K562 (cell line): ENCODE measurements at regions not wholly inside any gene's neighbourhood (a gene's known extent, or its start where the extent isn't known, plus 50 kb on each side); places are given as distances from the start of the nearest gene placed in this dataset.

Experiments
- ATAC-seq: fragments of 200-7000 bp; cut with Tn5 transposase; 3 replicates; pipeline ENCODE4 v1.9.1; 2020; ENCODE audit warnings: moderate library complexity
- BruUV-seq: library from RNA; stranded (reverse); fragments of 400-500 nt; replicated peaks from 2 replicates; lab custom pipeline; 2021; lab: Mats Ljungman, UMichigan
- CTCF ChIA-PET: fragments of 300-600 bp; formaldehyde crosslinking; extraction: SDS; loops from one replicate; lab custom pipeline; 2021; ENCODE audit warnings: low intra/inter-chr PET ratio; lab: Yijun Ruan, JAX
- POLR2A ChIA-PET: fragments of 300-600, 350-650 bp; sonication (Branson Sonifier 250); formaldehyde crosslinking; extraction: SDS; loops from one replicate; lab custom pipeline; 2021; ENCODE audit warnings: antibody characterized with exemption, inconsistent platforms; lab: Yijun Ruan, JAX
- DNase-seq, 4 experiments: peaks; one replicate each; pipeline versions ENCODE4 v3.0.0 to v3.0.0-alpha.2; 2011 to 2018; ENCODE audit warnings: low spot score in 3 of 4, mixed read lengths in 3 of 4; ENCODE audit errors: extremely low read depth in 1 of 4
- FAIRE-seq: peaks from 2 replicates; lab custom pipeline; 2011; peaks lifted over from hg19 to GRCh38; lab: Jason Lieb, UNC
- H2AFZ ChIP-seq: 2 replicates; pipeline ENCODE4 v1.6.0; 2011; ENCODE audit warnings: low read depth, low read length, control low read depth, inconsistent platforms
- H3K27ac ChIP-seq: fragments of 200-600 bp; 3 replicates; pipeline ENCODE4 v1.8.0; 2011; ENCODE audit warnings: low read depth, mild to moderate bottlenecking, control low read depth, inconsistent platforms, low read length, moderate library complexity, mixed read lengths; ENCODE audit errors: extremely low read depth
- H3K27me3 ChIP-seq, 2 experiments: fragments of 300-600 bp in 1 of 2; 2 replicates in 1 of 2; 3 replicates in 1 of 2; pipeline versions ENCODE4 v1.6.0 to v1.8.0; 2011; ENCODE audit warnings: inconsistent platforms in 2 of 2, low read length in 2 of 2, mild to moderate bottlenecking in 1 of 2, mixed read lengths in 1 of 2, moderate library complexity in 1 of 2; ENCODE audit not compliant: control insufficient read depth in 2 of 2, insufficient read depth in 2 of 2
- H3K36me3 ChIP-seq: fragments of 300-600 bp; 3 replicates; pipeline ENCODE4 v1.8.0; 2011; ENCODE audit warnings: mild to moderate bottlenecking, low read length, inconsistent platforms; ENCODE audit not compliant: control insufficient read depth, insufficient read depth
- H3K4me1 ChIP-seq, 2 experiments: fragments of 200-600 bp in 1 of 2; replicated peaks in 1 of 2; 2 replicates in 1 of 2; 3 replicates in 1 of 2; pipeline versions ENCODE4 v1.5.1 to v1.8.0; 2011; ENCODE audit warnings: inconsistent platforms in 2 of 2, low read length in 2 of 2, mild to moderate bottlenecking in 1 of 2, mixed read lengths in 1 of 2, moderate library complexity in 1 of 2; ENCODE audit not compliant: control insufficient read depth in 2 of 2, insufficient read depth in 2 of 2
- H3K4me2 ChIP-seq: 2 replicates; pipeline ENCODE4 v1.6.1; 2011; ENCODE audit warnings: low read length, control low read depth, inconsistent platforms, mixed read lengths; ENCODE audit not compliant: insufficient read depth
- H3K4me3 ChIP-seq: fragments of 200-600 bp; sonication (generic), shearing (Covaris generic); 2 replicates; pipeline ENCODE4 v1.5.1; 2016; ENCODE audit warnings: control low read depth, inconsistent platforms
- H3K79me2 ChIP-seq: fragments of 200-600 bp; 3 replicates; pipeline ENCODE4 v1.8.0; 2011; ENCODE audit warnings: low read length, inconsistent platforms; ENCODE audit not compliant: control insufficient read depth, insufficient read depth
- H3K9ac ChIP-seq, 2 experiments: 2 replicates each; pipeline versions ENCODE4 v1.6.0 to v1.6.1; 2011; ENCODE audit warnings: low read depth in 2 of 2, low read length in 2 of 2, control low read depth in 1 of 2, inconsistent platforms in 1 of 2, mild to moderate bottlenecking in 1 of 2, mixed read lengths in 1 of 2; ENCODE audit not compliant: insufficient read depth in 1 of 2
- H3K9me1 ChIP-seq: one replicate; pipeline ENCODE4 v1.6.0; 2011; ENCODE audit warnings: inconsistent platforms, mild to moderate bottlenecking, low read length, moderate library complexity; ENCODE audit not compliant: control insufficient read depth, insufficient read depth
- H3K9me3 ChIP-seq: replicated peaks from 2 replicates; pipeline ENCODE4 v1.5.1; 2011; ENCODE audit warnings: low read depth, low read length, inconsistent platforms; ENCODE audit not compliant: control insufficient read depth, insufficient read depth
- H4K20me1 ChIP-seq: replicated peaks from 2 replicates; pipeline ENCODE4 v1.6.1; 2011; ENCODE audit warnings: low read length, inconsistent platforms, mixed read lengths; ENCODE audit not compliant: control insufficient read depth, insufficient read depth
- ETV1 ChIP-seq: fragments of 450-650 bp; conservative IDR thresholded peaks from 2 replicates; pipeline ENCODE4 v1.6.1; 2016; ENCODE audit warnings: missing genetic modification characterization, control low read depth, low read depth, missing compliant biosample characterization
- GATA2 ChIP-seq: sonication (generic); formaldehyde crosslinking; IDR thresholded peaks from 2 replicates; pipeline ENCODE4 v1.4.0; 2020; ENCODE audit warnings: mild to moderate bottlenecking, missing genetic modification reagents
- KLF13 ChIP-seq: fragments of 450-650 bp; IDR thresholded peaks from 2 replicates; pipeline ENCODE4 v1.6.1; 2016; ENCODE audit warnings: missing genetic modification characterization, low read depth, mild to moderate bottlenecking, missing compliant biosample characterization, moderate library complexity, borderline replicate concordance
- PHB2 ChIP-seq: fragments of 450-650 bp; IDR thresholded peaks from 2 replicates; pipeline ENCODE4 v1.6.1; 2017; ENCODE audit warnings: low read depth
- RBBP5 ChIP-seq: fragments of 200-600 bp; sonication (generic); IDR thresholded peaks from 2 replicates; pipeline ENCODE4 v1.6.1; 2012; ENCODE audit warnings: borderline replicate concordance, mild to moderate bottlenecking, low read length, control low read depth, inconsistent platforms; ENCODE audit not compliant: insufficient read depth, poor library complexity, severe bottlenecking
- ZBTB34 ChIP-seq: fragments of 250-450 bp; sonication (Bioruptor Pico); IDR thresholded peaks from 2 replicates; pipeline ENCODE4 v1.8.0; 2021; ENCODE audit warnings: mild to moderate bottlenecking, moderate library complexity
- ZC3H8 ChIP-seq: fragments of 450-650 bp; IDR thresholded peaks from 2 replicates; pipeline ENCODE4 v1.6.1; 2017
- ZNF121 ChIP-seq: sonication (generic); formaldehyde crosslinking; conservative IDR thresholded peaks from 2 replicates; pipeline ENCODE4 v1.8.0; 2022; ENCODE audit warnings: missing genetic modification reagents
- ZNF224 ChIP-seq: sonication (generic); formaldehyde crosslinking; IDR thresholded peaks from 2 replicates; pipeline ENCODE4 v1.8.0; 2022; ENCODE audit warnings: mild to moderate bottlenecking, missing genetic modification reagents
- ZNF239 ChIP-seq: fragments of 250-450 bp; sonication (Bioruptor Pico); IDR thresholded peaks from 2 replicates; pipeline ENCODE4 v1.4.0; 2020; ENCODE audit warnings: mild to moderate bottlenecking
- ZNF408 ChIP-seq: fragments of 250-450 bp; sonication (Bioruptor Pico); IDR thresholded peaks from 2 replicates; pipeline ENCODE4 v1.4.0; 2020; ENCODE audit warnings: low read depth, mild to moderate bottlenecking, moderate library complexity
- ZNF512 ChIP-seq: IDR thresholded peaks from 2 replicates; pipeline ENCODE4 v1.6.1; 2016; ENCODE audit warnings: missing genetic modification characterization, missing compliant biosample characterization
- ZNF639 ChIP-seq, 2 experiments: fragments of 200-800 bp in 1 of 2; sonication (Bioruptor generic) in 1 of 2; sonication (generic) in 1 of 2; formaldehyde crosslinking in 1 of 2; IDR thresholded peaks in 1 of 2; conservative IDR thresholded peaks in 1 of 2; 2 replicates each; pipeline versions ENCODE4 v1.5.0 to v1.6.1; 2016 to 2020; ENCODE audit warnings: missing compliant biosample characterization in 1 of 2, missing genetic modification characterization in 1 of 2, missing genetic modification reagents in 1 of 2
- ZNF644 ChIP-seq: fragments of 200-800 bp; sonication (Bioruptor generic); IDR thresholded peaks from 2 replicates; pipeline ENCODE4 v1.6.1; 2016; ENCODE audit warnings: low read depth, missing genetic modification characterization, missing compliant biosample characterization
- ZNF780A ChIP-seq: fragments of 250-450 bp; sonication (Bioruptor Pico); IDR thresholded peaks from 2 replicates; pipeline ENCODE4 v1.5.0; 2021; ENCODE audit warnings: mild to moderate bottlenecking
- in situ Hi-C: fragments of 300-500 bp; cut with MboI; formaldehyde crosslinking; loops from 4 replicates; pipeline ENCODE4 v1.15.0; 2018; ENCODE audit warnings: inconsistent platforms, mixed read lengths
- intact Hi-C: fragments of 100-400 bp; cut with micrococcal nuclease; formaldehyde crosslinking; loops from 2 replicates; pipeline ENCODE4 v1.14.2; 2022
- TF ChIP-seq, protein P1 (sequence below): sonication (generic); formaldehyde crosslinking; IDR thresholded peaks from 2 replicates; pipeline ENCODE4 v1.8.0; 2022; ENCODE audit warnings: mild to moderate bottlenecking, low read depth, missing genetic modification reagents

GRCh38 chr4:27206009-27206408, 345.4 kb downstream of the STIM2 start:
- TF ChIP-seq ZNF780A (no peak), GATA2 (CRISPR knock-in tag) (no peak), ZNF639 (CRISPR knock-in tag; conservative IDR thresholded peaks at IDR 0.05 in 1 of 2, IDR thresholded peaks at IDR 0.05 in 1 of 2) (no peak), ZBTB34 (CRISPR knock-in tag) (no peak), ZNF239 (no peak), ZNF224 (no peak), ETV1 (tag) (no peak), PHB2 (no peak), RBBP5 (no peak), ZC3H8 (no peak), ZNF121 (no peak), ZNF644 (tag) (no peak), ZNF512 (no peak), KLF13 (tag) (no peak), ZNF408 (CRISPR knock-in tag) (no peak)
- TF ChIP-seq, protein P1, sequence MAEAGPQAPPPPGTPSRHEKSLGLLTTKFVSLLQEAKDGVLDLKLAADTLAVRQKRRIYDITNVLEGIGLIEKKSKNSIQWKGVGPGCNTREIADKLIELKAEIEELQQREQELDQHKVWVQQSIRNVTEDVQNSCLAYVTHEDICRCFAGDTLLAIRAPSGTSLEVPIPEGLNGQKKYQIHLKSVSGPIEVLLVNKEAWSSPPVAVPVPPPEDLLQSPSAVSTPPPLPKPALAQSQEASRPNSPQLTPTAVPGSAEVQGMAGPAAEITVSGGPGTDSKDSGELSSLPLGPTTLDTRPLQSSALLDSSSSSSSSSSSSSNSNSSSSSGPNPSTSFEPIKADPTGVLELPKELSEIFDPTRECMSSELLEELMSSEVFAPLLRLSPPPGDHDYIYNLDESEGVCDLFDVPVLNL (CRISPR knock-in tag) = no peak
- Histone ChIP-seq H3K4me3 (no peak overlapping the region), H3K27me3 (no peaks in the 10 kb centered on the region), H3K27ac (no peak overlapping the region), H3K9me1 (no peaks in the 10 kb centered on the region), H2AFZ (no peak overlapping the region), H3K9ac (no peak overlapping the region), H3K36me3 (no peaks in the 10 kb centered on the region), H3K4me1 (no peaks in the 10 kb centered on the region), H3K9me3 (no peaks in the 10 kb centered on the region), H4K20me1 (no peaks in the 10 kb centered on the region), H3K4me2 (no peak overlapping the region), H3K79me2 (no peaks in the 10 kb centered on the region)
- ChIA-PET CTCF (no interaction called here), POLR2A (interaction anchor here (0.8 kb wide), 1 partner anchor 91 kb away, joined by 3 read pairs; no protein-coding TSS in a partner anchor)
- in situ Hi-C loops (no loop called here), intact Hi-C loops (no loop called here)
- FAIRE-seq (no peak), ATAC-seq (no peak), DNase-seq (no peak)
- no TSS peak for BruUV-seq
